NCI-H345 treated with DMSO at 0.1 percent for 48 hours (cell line): ENCODE measurements at regions not wholly inside any gene's neighbourhood (a gene's known extent, or its start where the extent isn't known, plus 50 kb on each side); places are given as distances from the start of the nearest gene placed in this dataset.

Experiments
- DNase-seq: peaks from one replicate; lab custom pipeline; 2025; ENCODE audit not compliant: unreplicated experiment; lab: John Stamatoyannopoulos, UW

DNA sequence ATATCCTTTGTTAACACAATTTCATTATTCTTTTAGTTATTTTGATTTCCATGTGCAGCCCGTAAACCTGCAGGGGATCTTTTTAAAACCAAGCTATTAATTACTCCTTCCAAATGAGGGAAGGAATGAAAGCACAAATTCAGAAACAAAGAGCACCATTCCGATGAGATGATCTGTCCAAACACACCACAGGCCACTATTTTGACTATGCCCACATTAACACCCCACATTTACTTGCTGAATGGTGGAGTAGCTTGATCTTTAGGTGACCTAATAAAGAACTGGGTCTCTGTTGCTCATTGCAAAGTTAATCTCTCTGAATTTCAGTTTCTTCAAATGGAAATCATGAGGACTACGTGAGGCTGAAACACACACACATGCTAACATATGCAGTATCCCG lies 218.0 kb downstream of the IRS1 start:
- no peak for DNase-seq

DNA sequence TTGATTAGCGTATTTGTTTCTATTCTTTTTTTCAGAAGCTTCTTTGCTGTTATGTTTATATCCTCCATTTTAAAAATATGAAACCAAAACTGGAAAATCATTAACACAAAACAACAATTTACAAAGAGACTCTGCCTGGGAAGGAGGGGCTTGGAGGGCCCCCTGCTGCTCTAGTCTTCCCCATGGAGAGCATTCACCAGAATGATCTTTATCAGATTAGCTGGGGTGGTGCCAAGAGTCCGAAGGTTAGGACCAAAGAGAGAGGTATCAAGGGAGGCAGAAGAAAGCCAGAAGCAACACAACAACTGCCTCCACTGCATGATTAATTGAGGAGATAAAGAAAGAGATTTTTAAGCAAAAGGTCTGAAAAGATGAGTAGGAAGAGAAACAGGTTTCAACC lies 218.6 kb downstream of the IRS1 start:
- DNase-seq = no peak

DNA sequence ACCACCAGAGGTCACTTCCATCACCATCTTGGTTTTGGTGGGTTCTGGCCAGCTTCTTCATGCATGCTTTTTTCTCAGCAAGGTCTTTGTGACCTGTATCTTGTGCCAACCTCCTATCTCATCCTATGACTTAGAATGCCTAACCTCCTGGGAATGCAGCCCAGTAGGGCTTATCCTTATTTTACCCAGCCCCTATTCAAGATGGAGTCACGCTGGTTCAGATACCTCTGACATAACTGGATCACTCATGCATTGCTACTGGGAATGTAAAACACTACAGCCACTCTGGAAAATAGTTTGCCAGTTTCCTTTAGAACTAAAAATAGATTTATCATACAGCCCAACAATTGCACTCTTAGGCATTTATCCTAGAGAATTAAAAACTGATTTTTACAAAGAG lies 219.2 kb downstream of the IRS1 start:
- DNase-seq = no peak

DNA sequence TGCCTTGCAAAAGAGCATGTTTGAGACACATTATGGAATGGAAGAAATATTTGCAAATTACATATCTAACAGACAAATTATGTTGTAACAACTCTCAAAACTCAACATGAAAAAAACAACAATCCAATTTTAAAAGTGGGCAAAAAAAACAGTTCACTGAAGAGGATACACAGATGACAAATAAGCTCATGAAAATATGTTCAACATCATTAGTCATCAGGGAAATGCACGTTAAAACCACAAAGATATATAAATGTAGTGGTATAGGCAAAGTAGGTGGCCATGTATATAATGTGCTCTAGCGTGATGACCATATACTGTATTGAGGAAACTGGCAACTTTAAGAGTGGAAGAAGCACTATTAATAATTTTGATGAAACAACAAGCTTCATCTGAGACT lies 220.1 kb downstream of the IRS1 start:
- no peak for DNase-seq

DNA sequence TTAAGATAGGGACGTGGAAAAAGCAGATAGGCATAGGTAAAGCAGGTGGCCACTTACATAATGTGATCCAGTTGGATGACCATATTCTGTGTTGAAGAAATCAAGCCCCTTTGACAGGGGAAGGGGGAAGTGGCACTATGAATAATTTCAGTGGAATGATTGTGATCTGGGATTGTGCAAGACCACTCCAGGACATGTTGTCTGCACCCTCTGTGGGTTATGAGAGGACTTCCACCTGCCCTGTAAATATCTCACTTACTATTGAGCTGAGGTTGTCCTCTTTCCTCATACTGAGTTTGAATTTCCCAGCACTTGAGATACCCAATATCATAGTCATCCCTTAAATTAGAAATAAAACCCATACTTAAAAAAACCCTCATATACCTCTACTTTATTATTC lies 220.7 kb downstream of the IRS1 start:
- DNase-seq = no peak

DNA sequence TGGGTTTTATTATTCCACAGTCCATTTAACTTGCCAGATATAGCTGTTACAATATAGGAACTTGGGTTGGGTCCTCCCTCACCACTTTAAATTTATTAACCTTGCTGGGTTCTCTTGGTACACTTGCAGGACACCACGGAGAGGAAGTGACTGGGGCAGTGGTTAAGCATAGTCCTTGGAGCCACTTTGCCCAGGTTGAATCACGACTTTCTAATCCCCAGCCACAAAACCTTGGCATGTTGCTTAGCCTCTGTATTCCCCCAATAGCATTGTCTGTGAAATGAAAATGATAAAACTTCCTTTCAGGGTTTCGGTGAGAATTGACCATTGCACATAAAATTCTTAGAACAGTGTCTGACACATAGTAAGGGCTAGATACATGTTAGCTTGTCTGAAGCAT lies 221.2 kb downstream of the IRS1 start:
- DNase-seq = no peak

DNA sequence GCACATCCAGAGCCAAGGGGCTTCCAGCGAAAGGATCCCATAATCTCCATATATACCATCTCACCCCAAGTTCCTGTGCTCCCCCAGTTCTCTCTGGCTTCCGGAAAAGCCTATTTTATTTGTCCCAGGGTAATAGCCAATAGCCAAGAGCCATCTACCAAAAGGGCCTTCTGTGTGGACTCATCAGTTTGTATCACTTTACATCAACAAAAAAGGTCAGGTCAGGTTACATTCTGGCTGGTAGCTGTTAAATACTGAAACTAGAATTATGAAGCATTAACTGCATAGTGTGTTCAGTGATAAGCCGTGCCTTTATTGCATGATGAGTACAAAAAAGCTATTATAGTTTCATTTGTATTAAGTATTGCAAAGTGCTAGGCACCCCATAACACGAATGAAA lies 223.7 kb downstream of the IRS1 start:
- no peak for DNase-seq

DNA sequence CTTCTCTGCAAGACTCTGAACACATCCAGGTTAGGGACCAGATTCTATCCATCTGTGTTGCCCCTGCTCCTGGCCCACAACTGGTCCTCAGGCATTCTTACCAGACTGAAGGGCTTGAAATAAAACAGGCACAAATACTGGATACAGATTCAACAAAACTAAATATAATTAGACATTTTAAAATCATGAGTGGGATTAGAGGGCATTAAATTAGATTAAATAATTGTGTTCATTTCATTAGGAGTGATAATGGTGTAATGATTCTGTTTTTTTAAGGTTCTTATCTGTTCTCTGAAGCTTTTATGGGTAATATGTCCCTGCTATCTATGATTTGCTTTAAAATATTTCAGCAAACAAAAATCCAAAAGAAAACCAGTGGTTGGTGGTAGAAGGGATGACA lies 226.5 kb downstream of the IRS1 start:
- no peak for DNase-seq

DNA sequence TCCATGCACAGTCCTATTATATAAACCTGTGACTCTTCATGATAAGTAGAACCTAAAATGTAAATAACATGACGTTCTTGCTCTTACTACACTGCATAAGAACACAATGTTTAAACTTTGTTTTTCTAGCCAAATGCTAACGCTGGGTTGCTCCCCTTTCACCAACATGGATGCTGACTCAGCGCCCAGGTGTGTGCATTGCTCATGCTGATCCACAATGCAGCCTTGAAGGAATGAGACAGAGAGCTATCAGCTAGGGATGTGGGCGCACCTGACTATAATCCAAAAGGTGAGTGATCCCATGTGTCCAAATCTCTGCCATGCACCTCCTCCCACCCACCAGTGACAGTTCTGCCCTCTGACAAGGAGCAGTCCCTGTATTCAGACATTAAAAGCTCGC lies 235.0 kb downstream of the IRS1 start:
- no peak for DNase-seq

DNA sequence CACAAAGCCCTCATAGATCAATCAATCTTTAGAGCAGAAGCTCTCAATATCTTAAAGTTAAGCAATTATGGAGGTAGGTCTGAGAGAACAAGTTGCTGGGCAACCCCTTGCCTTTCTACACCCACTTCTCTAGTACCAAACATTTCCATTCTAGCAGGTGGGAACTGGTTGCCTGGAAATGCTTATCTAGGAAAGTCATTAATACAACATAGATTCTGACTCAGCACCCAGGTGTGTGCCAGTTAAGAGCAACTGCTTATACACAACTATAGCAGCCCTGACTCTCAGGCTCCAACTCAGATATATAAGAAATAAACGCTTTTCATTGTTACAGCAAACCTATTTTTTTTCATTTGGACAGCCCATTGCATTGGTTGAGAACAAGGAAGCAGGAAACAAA lies 237.7 kb downstream of the IRS1 start:
- no peak for DNase-seq

DNA sequence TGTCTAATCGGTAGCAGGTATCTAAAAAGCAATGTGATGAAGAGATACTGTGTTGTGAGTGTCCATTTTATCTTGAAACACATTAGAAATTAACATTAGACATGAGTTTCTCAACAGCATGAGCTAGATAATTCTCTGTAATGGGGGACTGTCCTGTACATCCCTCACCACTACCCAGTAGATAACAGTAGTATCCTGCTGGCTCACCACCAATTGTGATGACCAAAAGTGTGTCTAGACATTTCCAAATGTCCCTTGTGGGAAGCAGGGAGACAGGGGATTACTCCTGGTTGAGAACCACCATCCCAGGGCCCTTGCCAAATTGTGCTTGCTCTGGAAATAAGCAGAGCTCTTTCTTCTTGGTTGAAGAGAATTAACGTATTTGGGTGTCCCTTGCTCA lies 239.3 kb downstream of the IRS1 start:
- no peak for DNase-seq

DNA sequence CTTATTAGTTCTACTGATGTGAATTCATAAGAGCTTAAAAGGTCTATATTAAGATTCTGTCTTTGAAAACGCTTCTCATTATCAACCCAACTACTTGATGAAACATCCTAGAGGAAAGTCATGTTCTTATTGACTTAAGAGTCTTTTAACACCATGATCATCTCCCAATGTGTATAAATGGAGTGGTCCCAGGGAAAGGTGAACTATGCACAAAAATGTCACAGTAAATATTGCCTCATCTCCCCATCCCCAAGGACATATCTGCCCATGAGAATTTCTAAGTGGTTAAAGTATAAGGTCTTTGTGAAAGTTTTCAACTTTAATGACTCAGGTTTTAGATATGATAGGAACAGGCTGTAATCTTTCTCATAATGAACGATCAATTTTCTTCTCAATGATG lies 240.1 kb downstream of the IRS1 start:
- no peak for DNase-seq

DNA sequence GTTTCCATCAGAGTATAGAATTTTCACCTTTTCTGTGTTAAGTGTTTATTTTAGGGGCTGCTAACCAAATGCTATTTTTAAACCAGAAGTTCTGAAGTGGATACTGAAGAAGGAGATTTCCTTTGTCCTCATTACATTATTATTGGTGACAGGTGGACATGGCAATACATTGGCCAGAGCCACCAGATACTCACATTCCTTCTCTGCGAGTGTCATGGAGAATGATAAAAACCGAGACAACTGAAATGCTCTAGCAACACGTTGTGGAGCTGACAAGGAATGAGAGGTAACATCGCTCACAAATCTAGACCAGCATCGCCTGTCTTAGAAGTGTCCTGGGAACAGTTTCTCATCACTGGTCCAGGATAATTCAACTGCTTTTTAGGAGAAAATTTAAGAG lies 241.2 kb downstream of the IRS1 start:
- no peak for DNase-seq

DNA sequence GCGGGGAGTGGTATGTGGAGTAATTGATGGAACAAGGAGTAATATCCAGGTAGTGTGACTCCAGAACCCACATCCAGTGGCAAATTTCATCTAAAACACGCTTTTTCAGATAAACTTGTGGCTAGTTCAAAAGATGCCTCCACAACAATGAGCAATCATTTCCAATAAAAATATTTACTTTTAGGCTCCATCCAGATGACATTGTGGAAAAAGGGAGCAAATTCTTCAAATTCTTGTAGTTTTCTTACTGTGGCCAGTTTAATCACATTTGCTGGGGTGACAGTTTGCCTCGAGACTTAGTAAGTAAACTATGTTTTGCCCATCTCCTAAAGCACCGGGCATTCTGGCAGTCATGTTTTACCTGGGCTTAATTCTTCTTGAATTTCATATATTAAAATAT lies 243.6 kb downstream of the IRS1 start:
- DNase-seq = no peak

DNA sequence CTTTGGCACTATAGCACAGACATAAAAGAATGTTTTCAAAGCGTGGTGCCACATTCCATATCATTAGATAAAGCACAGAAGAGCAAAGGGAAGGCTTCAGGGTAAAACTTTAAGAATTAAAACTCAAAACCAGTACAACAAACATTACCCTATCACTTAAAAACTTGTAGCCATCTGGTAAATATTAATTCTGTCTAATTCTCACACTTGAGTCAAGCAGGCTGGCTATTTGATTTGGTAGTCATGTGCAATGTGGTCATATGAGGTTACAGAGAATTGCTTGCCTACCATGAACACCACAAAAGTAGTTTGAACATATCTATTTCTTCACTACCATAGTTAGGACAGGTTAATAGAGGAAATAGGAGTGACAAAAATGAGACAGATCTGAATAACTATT lies 244.9 kb downstream of the IRS1 start:
- no peak for DNase-seq

DNA sequence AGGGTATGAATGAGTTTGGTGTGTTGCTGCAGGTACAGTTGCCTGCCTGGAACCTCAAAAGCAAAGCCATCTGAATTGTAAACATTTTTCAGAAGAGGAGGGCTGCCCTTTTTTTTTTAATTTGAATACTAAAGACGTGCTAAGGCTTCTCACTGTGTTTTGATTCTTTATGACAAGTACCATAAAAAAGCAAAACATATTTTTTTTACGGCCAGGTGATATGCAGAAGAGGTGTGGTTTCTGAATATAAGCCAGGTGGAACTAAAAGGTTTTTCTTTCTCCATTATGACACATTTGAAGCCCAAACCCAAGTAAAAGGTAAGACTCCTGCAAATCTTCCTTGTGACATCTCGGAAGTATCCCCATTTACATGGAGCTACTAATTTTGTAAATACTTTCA lies 246.3 kb downstream of the IRS1 start:
- DNase-seq = no peak

DNA sequence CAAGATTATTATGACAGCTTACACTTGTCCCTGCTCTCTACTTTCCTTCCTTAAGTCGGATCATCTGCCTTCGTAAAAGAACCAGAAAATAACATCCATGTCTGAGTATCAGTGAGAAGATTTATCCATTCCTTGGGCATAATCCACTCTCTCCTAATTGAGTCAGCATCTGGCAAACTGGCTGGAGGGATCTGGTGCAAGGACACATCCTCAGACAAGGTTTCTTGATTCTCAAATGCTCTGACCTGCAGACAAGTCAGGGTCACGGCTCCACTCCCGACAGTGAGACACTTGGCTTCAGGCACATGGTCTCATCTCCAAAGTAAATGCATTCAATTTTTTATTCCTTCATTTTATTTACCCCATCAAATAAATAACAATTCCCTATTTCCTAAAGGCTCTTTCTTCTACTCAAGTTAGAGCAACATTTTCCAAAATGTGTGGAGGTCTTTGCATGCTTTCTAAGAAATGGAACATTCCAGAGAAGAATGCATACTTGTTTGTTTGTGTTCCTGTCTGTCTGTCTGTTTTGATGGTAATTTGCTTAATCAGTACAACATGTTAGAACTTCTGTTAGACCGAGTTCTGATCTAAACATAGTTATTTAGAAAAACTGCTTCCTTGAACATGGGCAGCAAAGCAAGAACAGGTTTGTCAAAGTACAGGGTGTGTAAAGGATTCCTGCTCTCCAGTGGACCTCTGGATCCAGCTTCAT lies 246.9 kb downstream of the IRS1 start:
- DNase-seq = no peak

DNA sequence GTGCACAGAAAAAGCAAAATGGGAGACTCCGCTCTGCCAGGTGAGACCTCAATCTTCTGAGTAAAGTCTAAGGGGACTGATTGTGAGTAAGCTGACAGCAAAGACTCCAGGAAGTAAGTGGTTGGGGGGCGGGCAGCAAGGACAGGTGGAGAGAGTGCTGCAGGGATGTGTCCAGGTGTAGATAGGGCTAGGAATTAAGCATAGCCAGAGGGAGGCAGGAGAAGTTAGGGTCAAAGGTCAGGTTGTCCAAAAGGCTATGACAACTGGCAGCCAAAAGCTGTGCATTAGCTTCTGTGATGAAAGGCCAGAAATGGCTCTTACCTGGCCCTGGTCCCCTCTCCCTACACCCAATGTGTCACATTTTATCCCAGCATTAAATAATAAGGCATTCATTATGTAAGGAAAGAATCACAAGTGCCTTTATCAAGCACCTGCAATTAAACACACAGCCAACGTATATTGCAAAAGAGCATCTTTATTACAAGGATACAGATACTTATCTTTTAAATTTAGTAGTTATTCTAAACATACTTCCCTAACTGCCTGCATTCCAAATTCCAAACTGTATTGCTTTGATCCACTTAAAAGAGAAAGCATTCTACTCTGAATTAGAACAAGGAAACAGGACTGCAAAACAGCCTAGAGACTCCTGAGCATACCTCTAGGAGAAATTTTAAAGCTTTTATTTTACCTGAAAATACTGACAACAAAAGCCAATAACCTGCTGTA lies 247.9 kb downstream of the IRS1 start:
- DNase-seq = no peak

DNA sequence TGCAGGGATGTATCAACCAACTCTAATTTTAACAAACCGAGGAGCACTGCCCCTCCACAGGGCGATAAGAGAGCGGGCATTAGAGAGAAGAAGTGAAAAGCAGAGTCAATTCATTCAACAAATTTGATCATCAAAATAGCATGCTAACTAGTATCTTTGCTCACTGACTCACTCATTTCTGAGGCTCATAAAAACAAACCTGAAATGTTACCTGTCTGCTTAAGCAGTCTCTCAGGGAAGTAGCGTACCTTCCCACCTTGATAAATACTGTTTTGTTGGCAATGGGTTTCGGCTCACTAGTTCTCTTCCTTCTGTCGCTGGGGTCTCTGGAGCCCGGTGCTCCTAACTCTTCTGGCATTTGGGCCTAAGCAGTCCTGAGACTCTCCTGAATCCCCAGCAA lies 248.8 kb downstream of the IRS1 start:
- DNase-seq = no peak

DNA sequence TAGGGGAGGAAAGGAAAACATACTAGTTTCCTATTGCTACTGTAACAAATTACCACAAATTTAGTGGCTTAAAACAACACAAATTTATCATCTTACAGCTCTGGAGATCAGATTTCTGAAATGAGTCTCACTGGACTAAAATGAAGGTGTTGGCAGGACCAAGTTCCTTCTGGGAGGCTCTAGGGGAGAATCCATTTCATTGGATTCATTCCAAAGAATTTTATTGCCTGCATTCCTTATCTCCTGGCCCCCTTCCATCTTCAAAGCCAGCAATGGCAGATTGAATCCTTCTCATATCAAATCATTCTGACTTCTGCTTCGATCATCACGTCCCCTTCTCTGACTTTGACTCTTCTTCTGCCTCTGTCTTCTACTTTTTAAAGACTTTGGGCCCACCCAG lies 250.9 kb downstream of the IRS1 start:
- no peak for DNase-seq

DNA sequence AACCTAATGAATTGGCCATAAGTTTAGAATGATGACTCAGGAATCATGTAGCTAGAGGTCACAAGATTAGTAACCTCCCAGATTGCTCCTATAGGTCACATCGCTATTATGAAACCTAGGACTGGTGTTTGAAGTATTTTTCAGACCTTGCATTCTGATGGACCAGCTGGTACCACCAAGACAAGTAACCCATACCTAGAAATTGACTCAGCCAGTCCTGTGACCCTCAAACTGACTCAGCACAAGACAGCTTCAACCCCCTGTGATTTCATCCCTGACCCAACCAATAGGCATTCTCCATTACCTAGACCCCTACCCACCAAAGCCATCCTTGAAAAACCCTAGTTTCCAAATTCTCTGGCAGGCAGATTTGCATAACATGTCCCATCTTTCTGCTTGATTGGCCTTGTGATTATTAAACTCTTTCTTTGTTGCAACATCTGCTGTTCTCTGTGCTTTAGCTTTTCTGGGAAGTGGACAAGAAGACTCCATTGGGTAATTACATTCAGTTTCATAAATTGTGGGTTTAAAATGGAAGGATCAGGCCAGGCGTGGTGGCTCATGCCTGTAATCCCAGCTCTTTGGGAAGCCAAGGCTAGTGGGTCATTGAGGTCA lies 254.9 kb downstream of the IRS1 start:
- no peak for DNase-seq

DNA sequence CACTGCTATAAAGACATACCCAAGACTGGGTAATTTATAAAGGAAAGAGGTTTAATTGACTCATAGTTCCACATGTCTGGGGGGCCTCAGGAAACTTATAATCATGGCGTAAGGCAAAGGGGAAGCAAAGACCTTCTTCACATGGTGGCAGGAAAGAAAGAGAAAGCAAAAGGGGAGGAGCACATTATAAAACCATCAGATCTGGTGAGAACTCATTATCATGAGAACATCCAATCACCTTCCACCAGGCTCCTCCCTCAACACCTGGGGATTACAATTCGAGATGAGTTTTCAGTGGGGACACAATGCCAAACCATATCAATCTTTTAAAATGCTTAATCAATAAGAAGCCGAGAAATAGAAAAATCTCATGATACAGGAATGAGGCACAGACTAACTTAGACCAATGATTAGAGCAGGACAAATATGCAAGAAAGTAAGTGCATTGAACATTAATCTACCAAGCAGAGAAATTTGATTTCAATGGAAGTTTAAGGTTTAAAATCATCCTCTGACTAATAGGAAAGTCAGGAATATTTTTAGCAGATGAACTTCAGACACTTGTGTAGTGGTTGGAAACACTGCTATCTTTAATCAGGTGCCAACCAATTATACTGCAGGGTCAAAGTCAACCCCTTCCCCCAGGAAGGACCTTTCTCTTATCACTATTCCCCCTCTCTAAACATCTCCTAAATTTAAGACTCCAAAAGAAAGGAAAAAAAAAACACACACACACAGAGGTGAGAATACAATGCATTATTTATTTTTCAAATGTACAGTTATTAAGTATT lies 259.2 kb downstream of the IRS1 start:
- no peak for DNase-seq
